OCI-LY1 (cell line): ENCODE measurements at regions not wholly inside any gene's neighbourhood (a gene's known extent, or its start where the extent isn't known, plus 50 kb on each side); places are given as distances from the start of the nearest gene placed in this dataset.

Experiments
- H2AFZ ChIP-seq: fragments of 200-600 bp; sonication (generic), shearing (Covaris generic); 2 replicates; pipeline ENCODE4 v1.6.0; 2014; ENCODE audit warnings: antibody characterized with exemption, mild to moderate bottlenecking, low read length
- H3F3A ChIP-seq: fragments of 200-600 bp; sonication (generic), shearing (Covaris generic); 2 replicates; pipeline ENCODE4 v1.6.0; 2014; ENCODE audit warnings: mild to moderate bottlenecking, antibody characterized with exemption, low read length, moderate library complexity; ENCODE audit not compliant: insufficient read depth
- H3K27ac ChIP-seq: fragments of 200-600 bp; sonication (generic); 2 replicates; pipeline ENCODE4 v1.5.1; 2014; ENCODE audit warnings: low read length, mixed run types, mild to moderate bottlenecking, low read depth; ENCODE audit not compliant: poor library complexity, severe bottlenecking
- H3K27me3 ChIP-seq: fragments of 200-600 bp; sonication (generic); 2 replicates; pipeline ENCODE4 v1.6.0; 2014; ENCODE audit warnings: antibody characterized with exemption, mild to moderate bottlenecking, low read length, moderate library complexity; ENCODE audit not compliant: insufficient read depth
- H3K36me3 ChIP-seq: fragments of 200-600 bp; sonication (generic); 2 replicates; pipeline ENCODE4 v1.6.1; 2014; ENCODE audit warnings: mild to moderate bottlenecking, antibody characterized with exemption, low read length, moderate library complexity, mixed read lengths; ENCODE audit not compliant: insufficient read depth
- H3K4me1 ChIP-seq: fragments of 200-600 bp; sonication (generic); 2 replicates; pipeline ENCODE4 v1.5.1; 2014; ENCODE audit warnings: mild to moderate bottlenecking, low read length, moderate library complexity; ENCODE audit not compliant: insufficient read depth, severe bottlenecking
- H3K4me2 ChIP-seq: fragments of 200-600 bp; sonication (generic), shearing (Covaris generic); 2 replicates; pipeline ENCODE4 v1.6.1; 2014; ENCODE audit warnings: low read length
- H3K4me3 ChIP-seq: fragments of 200-600 bp; sonication (generic); 2 replicates; pipeline ENCODE4 v1.5.1; 2014; ENCODE audit warnings: low read length, low read depth, mild to moderate bottlenecking, mixed read lengths; ENCODE audit not compliant: poor library complexity, severe bottlenecking
- H3K79me2 ChIP-seq: fragments of 200-600 bp; shearing (Covaris generic); 2 replicates; pipeline ENCODE4 v1.6.1; 2016; ENCODE audit warnings: mixed run types, low read length, mixed read lengths; ENCODE audit not compliant: insufficient read depth
- H3K9ac ChIP-seq: fragments of 200-600 bp; sonication (generic), shearing (Covaris generic); 2 replicates; pipeline ENCODE4 v1.6.1; 2014; ENCODE audit warnings: mild to moderate bottlenecking, low read length, mixed read lengths
- H3K9me2 ChIP-seq: fragments of 200-600 bp; sonication (generic), shearing (Covaris generic); 2 replicates; pipeline ENCODE4 v1.6.1; 2014; ENCODE audit warnings: low read depth, mild to moderate bottlenecking, low read length, mixed read lengths
- H3K9me3 ChIP-seq: fragments of 200-600 bp; shearing (Covaris generic); 2 replicates; pipeline ENCODE4 v1.6.1; 2014; ENCODE audit warnings: low read length, mixed read lengths
- H4K20me1 ChIP-seq: fragments of 200-600 bp; sonication (generic), shearing (Covaris generic); 2 replicates; pipeline ENCODE4 v1.6.0; 2016; ENCODE audit warnings: mild to moderate bottlenecking, low read length; ENCODE audit not compliant: insufficient read depth
- EZH2 ChIP-seq: fragments of 200-600 bp; sonication (generic), shearing (Covaris generic); IDR thresholded peaks from 2 replicates; pipeline ENCODE4 v1.8.0; 2017; ENCODE audit warnings: borderline replicate concordance, mixed run types, mild to moderate bottlenecking, antibody characterized with exemption, low read length, moderate library complexity, mixed read lengths
- TF ChIP-seq, protein P1 (sequence below): fragments of 200-600 bp; sonication (generic), shearing (Covaris generic); IDR thresholded peaks from 2 replicates; pipeline ENCODE4 v1.5.1; 2017; ENCODE audit warnings: mild to moderate bottlenecking, antibody characterized with exemption, low read length, moderate library complexity, mixed read lengths

- Histone ChIP-seq H3K79me2 (no peaks in the 10 kb centered on the region), H3F3A (no peaks in the 10 kb centered on the region), H4K20me1 (no peaks in the 10 kb centered on the region), H3K4me3 (no peak overlapping the region), H3K4me1 (no peaks in the 10 kb centered on the region), H3K27ac (no peak overlapping the region), H2AFZ (no peak overlapping the region), H3K9me3 (no peaks in the 10 kb centered on the region), H3K9me2 (no peaks in the 10 kb centered on the region), H3K9ac (no peak overlapping the region), H3K36me3 (no peaks in the 10 kb centered on the region), H3K4me2 (no peak overlapping the region), H3K27me3 (no peaks in the 10 kb centered on the region)
- no peak for TF ChIP-seq EZH2
- TF ChIP-seq, protein P1, sequence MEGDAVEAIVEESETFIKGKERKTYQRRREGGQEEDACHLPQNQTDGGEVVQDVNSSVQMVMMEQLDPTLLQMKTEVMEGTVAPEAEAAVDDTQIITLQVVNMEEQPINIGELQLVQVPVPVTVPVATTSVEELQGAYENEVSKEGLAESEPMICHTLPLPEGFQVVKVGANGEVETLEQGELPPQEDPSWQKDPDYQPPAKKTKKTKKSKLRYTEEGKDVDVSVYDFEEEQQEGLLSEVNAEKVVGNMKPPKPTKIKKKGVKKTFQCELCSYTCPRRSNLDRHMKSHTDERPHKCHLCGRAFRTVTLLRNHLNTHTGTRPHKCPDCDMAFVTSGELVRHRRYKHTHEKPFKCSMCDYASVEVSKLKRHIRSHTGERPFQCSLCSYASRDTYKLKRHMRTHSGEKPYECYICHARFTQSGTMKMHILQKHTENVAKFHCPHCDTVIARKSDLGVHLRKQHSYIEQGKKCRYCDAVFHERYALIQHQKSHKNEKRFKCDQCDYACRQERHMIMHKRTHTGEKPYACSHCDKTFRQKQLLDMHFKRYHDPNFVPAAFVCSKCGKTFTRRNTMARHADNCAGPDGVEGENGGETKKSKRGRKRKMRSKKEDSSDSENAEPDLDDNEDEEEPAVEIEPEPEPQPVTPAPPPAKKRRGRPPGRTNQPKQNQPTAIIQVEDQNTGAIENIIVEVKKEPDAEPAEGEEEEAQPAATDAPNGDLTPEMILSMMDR: no peak
Measured at GRCh38 chr6:10196090-10196489, 218.8 kb downstream of the TFAP2A start.

GRCh38 chr6:10194816-10195672 lies 219.8 kb downstream of the TFAP2A start:
- no peak overlapping the region for H2AFZ ChIP-seq
- no peaks in the 10 kb centered on the region for H3K36me3 ChIP-seq
- no peak overlapping the region for H3K4me3 ChIP-seq
- TF ChIP-seq EZH2: no peak
- TF ChIP-seq, protein P1: no peak
- H3K27me3 ChIP-seq: no peaks in the 10 kb centered on the region
- no peaks in the 10 kb centered on the region for H3K4me1 ChIP-seq
- H3F3A ChIP-seq: no peaks in the 10 kb centered on the region
- H4K20me1 ChIP-seq: no peaks in the 10 kb centered on the region
- H3K9me2 ChIP-seq: no peaks in the 10 kb centered on the region
- no peaks in the 10 kb centered on the region for H3K9me3 ChIP-seq
- no peak overlapping the region for H3K27ac ChIP-seq
- H3K9ac ChIP-seq: no peak overlapping the region
- H3K4me2 ChIP-seq: no peak overlapping the region
- H3K79me2 ChIP-seq: no peaks in the 10 kb centered on the region

- Histone ChIP-seq H3K9ac (no peak overlapping the region), H3K4me2 (no peak overlapping the region), H3K4me3 (no peak overlapping the region), H3K4me1 (no peaks in the 10 kb centered on the region), H3K9me2 (no peaks in the 10 kb centered on the region), H3F3A (no peaks in the 10 kb centered on the region), H3K9me3 (no peaks in the 10 kb centered on the region), H2AFZ (no peak overlapping the region), H3K27me3 (no peaks in the 10 kb centered on the region), H3K79me2 (no peaks in the 10 kb centered on the region), H3K27ac (no peak overlapping the region), H3K36me3 (no peaks in the 10 kb centered on the region), H4K20me1 (no peaks in the 10 kb centered on the region)
- TF ChIP-seq EZH2: no peak
- TF ChIP-seq, protein P1: no peak
Measured at GRCh38 chr6:10193321-10193720, 221.6 kb downstream of the TFAP2A start.
